ENCODE measurements at regions not wholly inside any gene's neighbourhood (a gene's known extent, or its start where the extent isn't known, plus 50 kb on each side); places are given as distances from the start of the nearest gene placed in this dataset.
"Not testable (repeated sequence)": the region's sequence is repeated elsewhere in the genome, so short reads cannot be mapped to it uniquely, and the experiment has no call there.

- no peak overlapping the region for H3K4me3 ChIP-seq (ENCODE audit: control insufficient read depth, low read depth, low read length)
- TF ChIP-seq, protein P1, sequence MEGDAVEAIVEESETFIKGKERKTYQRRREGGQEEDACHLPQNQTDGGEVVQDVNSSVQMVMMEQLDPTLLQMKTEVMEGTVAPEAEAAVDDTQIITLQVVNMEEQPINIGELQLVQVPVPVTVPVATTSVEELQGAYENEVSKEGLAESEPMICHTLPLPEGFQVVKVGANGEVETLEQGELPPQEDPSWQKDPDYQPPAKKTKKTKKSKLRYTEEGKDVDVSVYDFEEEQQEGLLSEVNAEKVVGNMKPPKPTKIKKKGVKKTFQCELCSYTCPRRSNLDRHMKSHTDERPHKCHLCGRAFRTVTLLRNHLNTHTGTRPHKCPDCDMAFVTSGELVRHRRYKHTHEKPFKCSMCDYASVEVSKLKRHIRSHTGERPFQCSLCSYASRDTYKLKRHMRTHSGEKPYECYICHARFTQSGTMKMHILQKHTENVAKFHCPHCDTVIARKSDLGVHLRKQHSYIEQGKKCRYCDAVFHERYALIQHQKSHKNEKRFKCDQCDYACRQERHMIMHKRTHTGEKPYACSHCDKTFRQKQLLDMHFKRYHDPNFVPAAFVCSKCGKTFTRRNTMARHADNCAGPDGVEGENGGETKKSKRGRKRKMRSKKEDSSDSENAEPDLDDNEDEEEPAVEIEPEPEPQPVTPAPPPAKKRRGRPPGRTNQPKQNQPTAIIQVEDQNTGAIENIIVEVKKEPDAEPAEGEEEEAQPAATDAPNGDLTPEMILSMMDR (conservative IDR thresholded peaks at IDR 0.05; ENCODE audit: control insufficient read depth, insufficient read depth, low read depth, low read length) = no peak
- no peak for DNase-seq (ENCODE audit: low read depth)
These were observed 105.4 kb upstream of the GRIN2B start for GRCh38 chr12:14086838-14087237.

GRCh38 chr12:14099994-14100393 lies 118.6 kb upstream of the GRIN2B start:
- TF ChIP-seq, protein P1 (conservative IDR thresholded peaks at IDR 0.05; ENCODE audit: control insufficient read depth, insufficient read depth, low read depth, low read length) = no peak
- H3K4me3 ChIP-seq (ENCODE audit: control insufficient read depth, low read depth, low read length) = no peak overlapping the region

GRCh38 chr12:14101556-14101955 lies 120.2 kb upstream of the GRIN2B start:
- not testable (repeated sequence) for DNase-seq (ENCODE audit: low read depth); H3K4me3 ChIP-seq (ENCODE audit: control insufficient read depth, low read depth, low read length)

More at GRCh38 chr12:14099994-14100393, 118.6 kb upstream of the GRIN2B start:
- no peak for DNase-seq (ENCODE audit: low read depth)

GRCh38 chr12:14111230-14111865 lies 129.9 kb upstream of the GRIN2B start:
- DNase-seq (ENCODE audit: low read depth) = no peak
- no peak overlapping the region for H3K4me3 ChIP-seq (ENCODE audit: control insufficient read depth, low read depth, low read length)
- TF ChIP-seq, protein P1 (conservative IDR thresholded peaks at IDR 0.05; ENCODE audit: control insufficient read depth, insufficient read depth, low read depth, low read length) = no peak

DNA sequence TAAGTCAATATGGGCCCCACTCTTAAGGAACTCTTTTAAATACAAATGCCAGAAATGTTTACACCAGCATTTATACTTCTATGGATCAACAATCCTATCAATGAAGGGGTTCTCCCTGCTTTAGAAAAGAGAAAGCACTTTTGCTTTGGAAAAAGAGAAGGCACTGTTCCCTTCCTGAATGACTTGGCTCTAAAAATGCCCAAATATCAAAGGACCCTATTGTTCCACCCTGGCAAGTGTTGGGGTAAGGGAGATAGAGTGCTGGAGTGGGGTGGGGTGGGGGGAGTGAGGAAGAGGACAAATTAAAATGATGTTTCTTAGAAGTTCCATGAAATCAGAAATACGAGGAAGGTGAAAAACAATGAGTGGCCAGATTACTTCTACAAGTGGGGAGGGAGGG lies 131.6 kb upstream of the GRIN2B start:
- TF ChIP-seq, protein P1 (conservative IDR thresholded peaks at IDR 0.05; ENCODE audit: control insufficient read depth, insufficient read depth, low read depth, low read length) = no peak
- no peak for DNase-seq (ENCODE audit: low read depth)
- no peak overlapping the region for H3K4me3 ChIP-seq (ENCODE audit: control insufficient read depth, low read depth, low read length)

GRCh38 chr12:14126692-14127091 lies 145.3 kb upstream of the GRIN2B start:
- DNase-seq (ENCODE audit: low read depth) = no peak
- TF ChIP-seq, protein P1 (conservative IDR thresholded peaks at IDR 0.05; ENCODE audit: control insufficient read depth, insufficient read depth, low read depth, low read length) = no peak
- H3K4me3 ChIP-seq (ENCODE audit: control insufficient read depth, low read depth, low read length) = no peak overlapping the region

DNA sequence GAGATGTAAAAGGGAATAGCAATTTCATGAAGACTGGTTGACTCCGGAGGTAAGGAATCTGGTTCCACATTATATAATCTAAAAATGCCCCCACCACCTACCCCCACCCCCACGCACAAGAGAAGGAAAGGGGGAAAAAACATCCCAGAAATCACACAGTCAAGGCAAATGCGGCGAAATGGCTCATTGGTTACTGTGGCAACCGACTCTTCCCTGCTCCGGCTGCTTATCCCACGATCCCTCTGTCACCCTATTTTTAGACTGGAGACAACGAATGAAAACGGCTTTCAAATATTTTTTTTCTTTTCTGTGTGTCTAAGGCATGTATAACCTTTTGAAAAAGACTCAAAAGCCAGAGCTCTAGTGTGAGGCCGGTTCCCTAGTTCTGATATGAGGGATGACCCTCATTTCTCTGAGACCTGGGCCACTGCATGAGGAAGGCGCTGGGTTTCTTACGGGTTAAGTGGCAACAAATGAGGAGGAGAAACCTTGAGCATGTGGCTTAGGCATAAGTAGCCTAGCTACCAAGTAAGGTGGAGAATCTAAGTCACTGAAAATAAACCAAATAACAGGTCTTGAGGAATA lies 148.3 kb upstream of the GRIN2B start:
- TF ChIP-seq, protein P1 (conservative IDR thresholded peaks at IDR 0.05; ENCODE audit: control insufficient read depth, insufficient read depth, low read depth, low read length) = no peak
- H3K4me3 ChIP-seq (ENCODE audit: control insufficient read depth, low read depth, low read length) = no peak overlapping the region
- no peak for DNase-seq (ENCODE audit: low read depth)

Data from fibroblast of mammary gland (primary cell).